ENCODE measurements at regions not wholly inside any gene's neighbourhood (a gene's known extent, or its start where the extent isn't known, plus 50 kb on each side); places are given as distances from the start of the nearest gene placed in this dataset.
A peak's percentile ranks its signal among the peaks of the same experiment; 100 is the strongest.
"Not testable (repeated sequence)": the region's sequence is repeated elsewhere in the genome, so short reads cannot be mapped to it uniquely, and the experiment has no call there.

- DNase-seq, result no peak
Measured at GRCh38 chr14:83534995-83535394, 1994.9 kb upstream of the FLRT2 start.

- DNase-seq, result no peak
Measured at GRCh38 chr14:83535444-83535843, 1994.5 kb upstream of the FLRT2 start.

- no peak for DNase-seq
Measured at GRCh38 chr14:83541147-83541546, 1988.8 kb upstream of the FLRT2 start.

GRCh38 chr14:83548061-83548839 lies 1981.7 kb upstream of the FLRT2 start:
- DNase-seq, result no peak

DNA sequence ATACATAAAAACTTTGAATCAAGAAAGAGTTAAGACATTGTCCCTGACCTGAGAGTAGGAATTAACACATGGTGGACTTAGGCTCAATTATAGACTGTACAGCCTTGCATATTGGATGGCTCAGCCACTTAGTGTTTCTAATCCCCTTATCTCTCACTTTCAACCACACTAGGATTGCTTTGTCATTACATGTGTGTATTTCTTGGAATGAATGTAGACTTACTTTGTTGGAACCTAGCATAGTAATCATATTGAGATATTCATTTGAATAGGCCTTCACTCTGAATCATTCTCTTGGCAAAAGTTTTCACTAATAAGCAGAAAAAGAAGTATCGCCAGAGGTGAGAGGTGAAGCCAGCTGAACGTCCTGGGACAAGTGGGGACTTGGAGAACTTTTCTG lies 1973.9 kb upstream of the FLRT2 start:
- DNase-seq, result no peak

- DNase-seq, result no peak
Measured at GRCh38 chr14:83556746-83557453, 1973.0 kb upstream of the FLRT2 start.

- no peak for DNase-seq
Measured at GRCh38 chr14:83558946-83559345, 1971.0 kb upstream of the FLRT2 start.

DNA sequence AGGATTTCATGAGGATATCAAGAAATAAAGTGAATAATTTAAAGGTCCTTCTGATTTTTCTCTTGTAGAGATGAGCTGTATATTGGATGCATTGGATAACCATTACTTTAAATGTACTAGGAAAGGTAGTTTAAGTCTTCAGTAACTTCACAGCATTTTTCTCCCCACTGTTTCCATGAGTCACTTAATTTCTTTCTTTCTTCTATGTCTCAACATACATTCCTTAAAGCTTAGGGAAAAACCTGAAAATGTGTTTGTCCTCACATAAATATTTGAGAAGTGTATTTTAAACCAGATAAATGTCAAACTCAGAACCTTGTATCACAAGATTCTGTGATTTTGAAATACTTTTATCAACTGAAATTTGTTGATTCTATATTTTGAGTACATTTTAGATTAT lies 1970.2 kb upstream of the FLRT2 start:
- no peak for DNase-seq

GRCh38 chr14:83561261-83561660 lies 1968.7 kb upstream of the FLRT2 start:
- DNase-seq, result no peak

GRCh38 chr14:83566567-83566966 lies 1963.4 kb upstream of the FLRT2 start:
- DNase-seq, result no peak

DNA sequence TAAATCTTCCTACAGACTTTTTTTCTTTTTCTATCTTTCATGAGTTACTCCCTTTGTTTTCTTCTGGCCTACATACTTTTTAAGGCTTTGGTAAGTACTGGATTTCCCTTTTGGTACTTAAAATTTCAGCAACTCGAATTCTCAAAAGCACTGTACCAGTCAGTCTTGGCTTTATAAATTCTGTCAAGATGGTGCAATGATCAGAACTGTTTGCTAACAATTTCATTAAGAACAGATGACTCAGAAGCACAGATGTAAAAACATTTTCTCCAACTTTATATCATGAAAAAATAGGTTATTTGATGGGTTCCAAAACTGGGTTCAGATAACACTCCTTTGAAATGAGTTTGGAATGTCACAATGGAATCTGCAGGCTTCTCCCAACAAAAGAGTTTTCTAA lies 1961.8 kb upstream of the FLRT2 start:
- no peak for DNase-seq

GRCh38 chr14:83575301-83575700 lies 1954.6 kb upstream of the FLRT2 start:
- DNase-seq, result no peak

DNA sequence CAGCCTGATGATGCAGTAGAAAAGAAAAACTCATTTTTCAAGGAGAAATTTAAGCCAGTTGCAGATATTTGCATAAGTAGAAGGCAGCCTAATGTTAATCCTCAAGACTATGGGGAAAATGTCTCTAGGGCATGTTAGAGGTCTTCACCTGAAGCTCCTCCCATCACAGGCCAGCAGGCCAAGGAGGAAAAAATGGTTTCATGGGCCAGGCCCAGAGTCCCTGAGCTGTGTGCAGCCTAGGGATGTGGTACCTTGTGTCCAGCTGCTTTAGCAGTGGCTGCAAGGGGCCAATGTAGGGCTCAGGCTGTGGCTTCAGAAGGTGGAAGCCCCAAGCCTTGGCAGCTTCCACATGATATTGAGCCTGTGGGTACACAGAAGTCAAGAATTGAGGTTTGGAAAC lies 1946.7 kb upstream of the FLRT2 start:
- DNase-seq, result no peak

GRCh38 chr14:83594874-83595273 lies 1935.1 kb upstream of the FLRT2 start:
- no peak for DNase-seq

- DNase-seq, result no peak
Measured at GRCh38 chr14:83607682-83608081, 1922.3 kb upstream of the FLRT2 start.

DNA sequence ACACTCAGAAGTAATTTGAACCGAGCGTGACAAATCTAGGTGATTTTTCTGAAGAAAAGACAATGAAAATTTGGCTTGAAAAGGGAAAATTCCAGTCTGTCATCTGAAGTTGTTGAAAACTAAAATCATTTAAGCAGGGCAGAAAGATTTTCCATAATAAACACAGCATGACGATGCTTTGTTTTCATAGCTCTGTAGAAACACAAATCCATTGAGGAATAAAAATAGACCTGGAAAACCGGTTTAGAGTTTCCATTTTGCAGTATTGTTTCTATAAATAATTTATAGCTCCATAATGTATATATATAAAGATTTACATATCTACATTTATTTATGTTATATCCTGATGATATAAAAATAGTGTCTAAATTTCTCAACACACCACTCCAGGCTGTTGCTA lies 1918.5 kb upstream of the FLRT2 start:
- DNase-seq, result no peak

GRCh38 chr14:83611906-83612390 lies 1918.0 kb upstream of the FLRT2 start:
- no peak for DNase-seq

DNA sequence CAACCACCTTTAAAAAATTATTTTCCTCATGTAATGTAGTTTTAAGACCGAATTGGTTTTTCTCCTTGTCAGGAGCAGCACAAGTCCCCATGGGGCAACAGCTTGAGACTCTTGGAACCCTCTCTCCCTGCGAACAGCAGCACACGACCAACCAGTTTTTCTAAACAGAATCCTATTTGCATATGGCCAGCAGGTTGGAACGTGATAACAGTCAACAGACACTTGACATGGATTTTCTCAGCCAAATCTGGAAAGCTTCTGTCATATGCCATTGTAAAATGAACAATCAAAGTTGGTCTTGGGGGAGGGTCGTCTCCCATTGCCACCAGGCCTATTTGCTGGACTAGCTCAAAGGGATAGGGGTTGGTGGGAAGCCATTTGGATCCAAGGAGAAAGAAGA lies 1915.0 kb upstream of the FLRT2 start:
- peak; percentile 3 for DNase-seq

- DNase-seq, result no peak
Measured at GRCh38 chr14:83624541-83624940, 1905.4 kb upstream of the FLRT2 start.

- DNase-seq, result peak; percentile 25
Measured at GRCh38 chr14:83632375-83632774, 1897.6 kb upstream of the FLRT2 start.

DNA sequence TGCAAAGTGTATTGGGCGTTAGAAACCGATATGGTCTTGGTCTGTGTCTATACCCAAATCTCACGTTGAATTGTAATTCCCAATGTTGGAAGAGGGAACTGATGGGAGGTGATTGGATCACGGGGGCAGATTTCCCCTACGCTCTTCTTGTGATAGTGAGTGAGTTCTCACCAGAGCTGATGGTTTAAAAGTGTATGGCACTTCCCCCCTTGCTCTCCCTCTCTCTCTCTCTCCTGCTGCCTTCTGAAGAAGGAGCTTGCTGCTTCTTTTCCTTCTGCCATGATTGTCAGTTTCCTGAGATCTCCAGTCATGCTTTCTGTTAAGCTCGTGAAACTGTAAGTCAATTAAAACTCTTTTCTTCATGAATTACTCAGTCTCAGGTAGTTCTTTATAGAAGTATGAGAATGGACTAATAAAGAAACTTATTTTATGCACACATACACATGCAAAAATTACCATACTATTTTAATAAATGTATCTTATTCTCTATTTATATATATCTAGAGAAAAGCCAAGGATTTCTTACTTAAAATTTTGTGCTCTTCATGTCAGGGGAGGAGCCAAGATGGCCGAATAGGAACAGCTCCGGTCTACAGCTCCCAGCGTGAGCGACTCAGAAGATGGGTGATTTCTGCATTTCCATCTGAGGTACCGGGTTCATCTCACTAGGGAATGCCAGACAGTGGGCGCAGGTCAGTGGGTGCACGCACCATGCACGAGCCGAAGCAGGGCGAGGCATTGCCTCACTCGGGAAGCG lies 1891.0 kb upstream of the FLRT2 start:
- no peak for DNase-seq

GRCh38 chr14:83639505-83639875 lies 1890.5 kb upstream of the FLRT2 start:
- not testable (repeated sequence) for DNase-seq

- no peak for DNase-seq
Measured at GRCh38 chr14:83646228-83646627, 1883.7 kb upstream of the FLRT2 start.

GRCh38 chr14:83660597-83660996 lies 1869.3 kb upstream of the FLRT2 start:
- DNase-seq, result no peak

Data from NCI-H1436 (cell line).